Psoas muscle (tissue), 7 donors: ENCODE measurements at regions not wholly inside any gene's neighbourhood (a gene's known extent, or its start where the extent isn't known, plus 50 kb on each side); places are given as distances from the start of the nearest gene placed in this dataset.

ENCODE experiments used
- ATAC-seq, 4 donors: fragments of 200-7000 bp; cut with Tn5 transposase; one replicate each; pipeline ENCODE4 v1.9.1; 2020; ENCODE audit warnings: moderate library complexity in 3 of 4, mild to moderate bottlenecking in 2 of 4
- DNase-seq, 2 donors: peaks; one replicate each; pipeline ENCODE4 v3.0.0-alpha.2; 2020
- H3K27ac ChIP-seq: fragments of 200-600 bp; one replicate; pipeline ENCODE4 v1.8.0; 2022
- H3K27me3 ChIP-seq, 3 donors: fragments of 200-600 bp in 1 of 3; one replicate each; pipeline versions ENCODE4 v1.6.1 to v1.8.0; 2013 to 2022; ENCODE audit warnings: low read length in 2 of 3, mild to moderate bottlenecking in 2 of 3, moderate library complexity in 1 of 3; ENCODE audit not compliant: insufficient read depth in 3 of 3
- H3K36me3 ChIP-seq, 2 donors: fragments of 200-600 bp in 1 of 2; one replicate each; pipeline versions ENCODE4 v1.6.1 to v1.8.0; 2013 to 2022; ENCODE audit warnings: low read depth in 1 of 2, mild to moderate bottlenecking in 1 of 2, moderate library complexity in 1 of 2; ENCODE audit not compliant: insufficient read depth in 1 of 2
- H3K4me1 ChIP-seq: fragments of 200-600 bp; one replicate; pipeline ENCODE4 v1.8.0; 2022
- H3K4me3 ChIP-seq: fragments of 200-600 bp; one replicate; pipeline ENCODE4 v1.8.0; 2022; ENCODE audit warnings: mild to moderate bottlenecking
- H3K9me3 ChIP-seq: fragments of 200-600 bp; one replicate; pipeline ENCODE4 v1.8.0; 2022
- WGBS, 3 donors: extraction: QIAGEN DNeasy Blood & Tissue Kit; methylation state at CpG; one replicate each; pipeline versions ENCODE4 v1.1.6 to v1.1.7; 2013; 5-methylcytosine and 5-hydroxymethylcytosine counted together
- intact Hi-C, 2 donors: fragments of 100-400 bp; cut with DNase I; formaldehyde crosslinking; loops; one replicate each; pipeline versions ENCODE4 v1.11.0 to v1.14.2; 2022
- TF ChIP-seq, protein P1 (sequence below): fragments of 200-600 bp; IDR thresholded peaks from one replicate; pipeline ENCODE4 v1.8.0; 2022; ENCODE audit warnings: antibody characterized with exemption
- donor health status: healthy with polysubstance abuse.
- donor health status: DM: no; HTN: no; CAD: no; lungs with moderate emphysema.
- donor health status: Bipolar disorder and iron deficiency.
- donor health status: healthy.
- donor health status: DM: yes; HTN: yes; CAD: no.
- donor health status: DM: no; HTN: no; CAD: no.
- donor health status: DM: yes; HTN: yes; CAD: no.

- H3K4me3 ChIP-seq = no peak overlapping the region
- TF ChIP-seq, protein P1, sequence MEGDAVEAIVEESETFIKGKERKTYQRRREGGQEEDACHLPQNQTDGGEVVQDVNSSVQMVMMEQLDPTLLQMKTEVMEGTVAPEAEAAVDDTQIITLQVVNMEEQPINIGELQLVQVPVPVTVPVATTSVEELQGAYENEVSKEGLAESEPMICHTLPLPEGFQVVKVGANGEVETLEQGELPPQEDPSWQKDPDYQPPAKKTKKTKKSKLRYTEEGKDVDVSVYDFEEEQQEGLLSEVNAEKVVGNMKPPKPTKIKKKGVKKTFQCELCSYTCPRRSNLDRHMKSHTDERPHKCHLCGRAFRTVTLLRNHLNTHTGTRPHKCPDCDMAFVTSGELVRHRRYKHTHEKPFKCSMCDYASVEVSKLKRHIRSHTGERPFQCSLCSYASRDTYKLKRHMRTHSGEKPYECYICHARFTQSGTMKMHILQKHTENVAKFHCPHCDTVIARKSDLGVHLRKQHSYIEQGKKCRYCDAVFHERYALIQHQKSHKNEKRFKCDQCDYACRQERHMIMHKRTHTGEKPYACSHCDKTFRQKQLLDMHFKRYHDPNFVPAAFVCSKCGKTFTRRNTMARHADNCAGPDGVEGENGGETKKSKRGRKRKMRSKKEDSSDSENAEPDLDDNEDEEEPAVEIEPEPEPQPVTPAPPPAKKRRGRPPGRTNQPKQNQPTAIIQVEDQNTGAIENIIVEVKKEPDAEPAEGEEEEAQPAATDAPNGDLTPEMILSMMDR = no peak
- no peaks in the 10 kb centered on the region for H3K36me3 ChIP-seq
- H3K4me1 ChIP-seq = no peaks in the 10 kb centered on the region
- no peaks in the 10 kb centered on the region for H3K27me3 ChIP-seq
- ATAC-seq (no peak), DNase-seq (no peak)
- H3K9me3 ChIP-seq = no peaks in the 10 kb centered on the region
- no peak overlapping the region for H3K27ac ChIP-seq
- intact Hi-C loops = no loop called here
- WGBS, 3 donors = 86 to 95% (median 87%) methylated on average over 1 of the region's 1 CpG
Measured at GRCh38 chr5:57680686-57681085, 198.1 kb upstream of the ACTBL2 start.

DNA sequence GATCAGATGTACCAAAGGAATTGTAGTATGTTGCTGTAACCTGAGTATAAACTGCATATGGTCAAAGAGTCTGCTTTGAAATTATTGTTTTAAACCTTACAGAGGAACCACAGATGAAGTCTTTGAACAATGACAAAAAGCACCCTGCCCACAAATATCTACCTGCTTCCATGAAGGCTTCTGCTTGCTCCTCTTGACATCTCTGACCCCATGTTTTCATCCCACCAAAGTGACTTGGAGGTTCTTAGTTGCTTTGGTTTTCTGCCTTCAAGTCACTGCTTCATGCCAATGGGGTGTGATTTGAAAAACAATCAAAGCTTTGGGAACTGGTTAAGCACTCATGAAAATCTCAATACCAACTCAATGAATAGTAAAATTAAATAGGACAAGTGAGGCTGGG lies 194.6 kb upstream of the ACTBL2 start:
- H3K36me3 ChIP-seq = no peaks in the 10 kb centered on the region
- ATAC-seq = no peak
- no peaks in the 10 kb centered on the region for H3K9me3 ChIP-seq
- TF ChIP-seq, protein P1 = no peak
- no peak overlapping the region for H3K4me3 ChIP-seq
- no peak overlapping the region for H3K27ac ChIP-seq
- intact Hi-C loops = no loop called here
- no peaks in the 10 kb centered on the region for H3K27me3 ChIP-seq
- DNase-seq = no peak
- no peaks in the 10 kb centered on the region for H3K4me1 ChIP-seq

GRCh38 chr5:57676222-57677098 lies 193.8 kb upstream of the ACTBL2 start:
- Histone ChIP-seq H3K4me1 (no peaks in the 10 kb centered on the region), H3K9me3 (no peaks in the 10 kb centered on the region), H3K4me3 (no peak overlapping the region), H3K27ac (no peak overlapping the region), H3K36me3 (no peaks in the 10 kb centered on the region), H3K27me3 (no peaks in the 10 kb centered on the region)
- ATAC-seq = peak; percentile 63 to 87 (median 82)
- intact Hi-C loops = no loop called here
- TF ChIP-seq, protein P1 = no peak
- no peak for DNase-seq
- 43 to 52% (median 52%) methylated on average over 3 of the region's 3 CpGs for WGBS, 3 donors

DNA sequence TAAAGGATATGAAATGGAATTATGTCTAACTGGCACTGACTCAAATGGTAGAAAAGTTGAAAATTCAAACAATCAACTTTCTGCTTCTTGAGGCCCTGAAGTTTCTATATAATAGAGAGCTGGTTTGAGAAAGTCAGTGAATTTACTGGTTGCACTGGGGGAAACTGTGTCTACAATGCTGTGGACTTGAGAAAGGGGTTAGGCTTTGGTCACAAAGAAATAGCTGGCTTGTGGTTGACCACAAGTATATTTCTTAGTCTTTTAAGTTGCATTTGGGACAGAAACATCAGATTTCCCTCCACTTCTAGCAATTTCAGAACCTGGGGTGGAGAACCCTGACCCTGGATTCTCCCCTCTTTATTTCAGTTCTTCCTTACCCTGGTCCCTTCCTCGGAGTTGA lies 192.6 kb upstream of the ACTBL2 start:
- no peak for ATAC-seq
- no peak overlapping the region for H3K27ac ChIP-seq
- no peaks in the 10 kb centered on the region for H3K4me1 ChIP-seq
- no peaks in the 10 kb centered on the region for H3K27me3 ChIP-seq
- intact Hi-C loops = no loop called here
- no peak overlapping the region for H3K4me3 ChIP-seq
- H3K9me3 ChIP-seq = no peaks in the 10 kb centered on the region
- WGBS, 3 donors = 89 to 97% (median 91%) methylated on average over 1 of the region's 1 CpG
- no peak for DNase-seq
- TF ChIP-seq, protein P1 = no peak
- H3K36me3 ChIP-seq = no peaks in the 10 kb centered on the region

GRCh38 chr5:57671371-57671770 lies 188.8 kb upstream of the ACTBL2 start:
- intact Hi-C loops = no loop called here
- Histone ChIP-seq H3K4me1 (no peaks in the 10 kb centered on the region), H3K36me3 (no peaks in the 10 kb centered on the region), H3K27ac (no peak overlapping the region), H3K27me3 (no peaks in the 10 kb centered on the region), H3K9me3 (no peaks in the 10 kb centered on the region), H3K4me3 (no peak overlapping the region)
- ATAC-seq = no peak
- no peak for DNase-seq
- TF ChIP-seq, protein P1 = no peak
